GM23338 (cell line): ENCODE measurements at regions not wholly inside any gene's neighbourhood (a gene's known extent, or its start where the extent isn't known, plus 50 kb on each side); places are given as distances from the start of the nearest gene placed in this dataset.

Source experiments
- ATAC-seq: fragments of 200-7000 bp; cut with Tn5 transposase; 3 replicates; pipeline ENCODE4 v1.9.1; 2020
- DNase-seq: peaks from one replicate; pipeline ENCODE4 v3.0.0-alpha.2; 2015; ENCODE audit warnings: low spot score
- H2AFZ ChIP-seq: fragments of 200-600 bp; sonication (generic); 2 replicates; pipeline ENCODE4 v1.8.0; 2016; ENCODE audit warnings: antibody characterized with exemption, mild to moderate bottlenecking, moderate library complexity
- H3F3A ChIP-seq: fragments of 200-600 bp; sonication (generic); replicated peaks from 2 replicates; pipeline ENCODE4 v1.8.0; 2017; ENCODE audit warnings: antibody characterized with exemption, mixed run types, low read depth
- H3K27ac ChIP-seq: fragments of 200-600 bp; sonication (generic); 2 replicates; pipeline ENCODE4 v1.6.1; 2016; ENCODE audit warnings: low read depth
- H3K27me3 ChIP-seq: fragments of 200-600 bp; sonication (generic); 2 replicates; pipeline ENCODE4 v1.8.0; 2016; ENCODE audit warnings: mild to moderate bottlenecking, mixed run types, moderate library complexity; ENCODE audit not compliant: insufficient read depth
- H3K36me3 ChIP-seq: fragments of 200-600 bp; sonication (generic); 2 replicates; pipeline ENCODE4 v1.8.0; 2016; ENCODE audit warnings: mild to moderate bottlenecking; ENCODE audit not compliant: insufficient read depth
- H3K4me1 ChIP-seq: fragments of 200-600 bp; sonication (generic); 2 replicates; pipeline ENCODE4 v1.8.0; 2016; ENCODE audit warnings: mild to moderate bottlenecking, moderate library complexity; ENCODE audit not compliant: insufficient read depth
- H3K4me2 ChIP-seq: fragments of 200-600 bp; sonication (generic); 2 replicates; pipeline ENCODE4 v1.7.1; 2017; ENCODE audit warnings: mixed run types
- H3K4me3 ChIP-seq: fragments of 200-600 bp; sonication (generic); 2 replicates; pipeline ENCODE4 v1.6.1; 2016; ENCODE audit warnings: mixed run types
- H3K79me2 ChIP-seq: fragments of 200-600 bp; sonication (generic); replicated peaks from 2 replicates; pipeline ENCODE4 v1.8.0; 2017; ENCODE audit warnings: mild to moderate bottlenecking; ENCODE audit not compliant: insufficient read depth
- H3K9me2 ChIP-seq: fragments of 200-600 bp; sonication (generic); 2 replicates; pipeline ENCODE4 v1.8.0; 2017; ENCODE audit not compliant: insufficient read depth
- H4K20me1 ChIP-seq: fragments of 200-600 bp; sonication (generic); replicated peaks from 2 replicates; pipeline ENCODE4 v1.8.0; 2017; ENCODE audit warnings: mild to moderate bottlenecking; ENCODE audit not compliant: insufficient read depth
- H3K27ac Mint-ChIP-seq: 2 replicates; pipeline ENCODE4 v1.8.0; 2020; ENCODE audit warnings: inconsistent platforms, mild to moderate bottlenecking, moderate library complexity, mixed read lengths
- H3K27me3 Mint-ChIP-seq: 3 replicates; pipeline ENCODE4 v1.8.0; 2022; ENCODE audit warnings: low read depth, mild to moderate bottlenecking, moderate library complexity, mixed read lengths, inconsistent platforms; ENCODE audit not compliant: insufficient read depth, poor library complexity
- H3K36me3 Mint-ChIP-seq: 3 replicates; pipeline ENCODE4 v1.8.0; 2021; ENCODE audit warnings: low read depth, mild to moderate bottlenecking, inconsistent platforms, moderate library complexity, mixed read lengths
- H3K4me1 Mint-ChIP-seq: 3 replicates; pipeline ENCODE4 v1.8.0; 2020; ENCODE audit warnings: mild to moderate bottlenecking, inconsistent platforms, mixed read lengths
- H3K4me3 Mint-ChIP-seq: 3 replicates; pipeline ENCODE4 v1.8.0; 2021; ENCODE audit warnings: moderate library complexity, mild to moderate bottlenecking, inconsistent platforms, mixed read lengths
- H3K9me3 Mint-ChIP-seq: 3 replicates; pipeline ENCODE4 v1.8.0; 2020; ENCODE audit warnings: moderate library complexity, mild to moderate bottlenecking, inconsistent platforms, mixed read lengths
- CREB1 ChIP-seq: fragments of 250-450 bp; sonication (Bioruptor Pico); IDR thresholded peaks from 2 replicates; pipeline ENCODE4 v1.5.0; 2020; ENCODE audit warnings: low read depth, mild to moderate bottlenecking, moderate library complexity
- CTCF ChIP-seq, 2 experiments: fragments of 200-600 bp in 1 of 2; sonication (generic) in 1 of 2; conservative IDR thresholded peaks; 2 replicates each; pipeline versions ENCODE4 v1.5.1 to v1.6.1; 2016 to 2017; ENCODE audit warnings: antibody characterized with exemption in 2 of 2, low read depth in 2 of 2, mild to moderate bottlenecking in 2 of 2, moderate library complexity in 1 of 2
- EZH2 ChIP-seq: fragments of 200-600 bp; sonication (generic); IDR thresholded peaks from one replicate; pipeline ENCODE4 v1.8.0; 2017; ENCODE audit warnings: antibody characterized with exemption, mild to moderate bottlenecking, low read depth; ENCODE audit not compliant: unreplicated experiment
- EZH2phosphoT487 ChIP-seq: fragments of 200-600 bp; sonication (generic); IDR thresholded peaks from one replicate; pipeline ENCODE4 v1.8.1; 2018; ENCODE audit warnings: antibody characterized with exemption; ENCODE audit not compliant: unreplicated experiment
- JUNB ChIP-seq: IDR thresholded peaks from one replicate; pipeline ENCODE4 v1.6.1; 2016; ENCODE audit warnings: antibody characterized with exemption; ENCODE audit not compliant: unreplicated experiment
- NANOG ChIP-seq: IDR thresholded peaks from 2 replicates; pipeline ENCODE4 v1.6.1; 2016; ENCODE audit warnings: antibody characterized with exemption, borderline replicate concordance
- POLR2AphosphoS5 ChIP-seq: IDR thresholded peaks from 2 replicates; pipeline ENCODE4 v1.6.1; 2016; ENCODE audit warnings: antibody characterized with exemption, low read depth
- REST ChIP-seq: IDR thresholded peaks from one replicate; pipeline ENCODE4 v1.6.1; 2018; ENCODE audit warnings: antibody characterized with exemption; ENCODE audit not compliant: unreplicated experiment
- STAT1 ChIP-seq: IDR thresholded peaks from one replicate; pipeline ENCODE4 v1.6.1; 2016; ENCODE audit warnings: antibody characterized with exemption; ENCODE audit not compliant: unreplicated experiment
- ZNF114 ChIP-seq: fragments of 250-450 bp; sonication (Bioruptor Pico); IDR thresholded peaks from 2 replicates; pipeline ENCODE4 v1.5.0; 2020; ENCODE audit warnings: mild to moderate bottlenecking, moderate library complexity
- ZNF331 ChIP-seq: fragments of 250-450 bp; sonication (Bioruptor Pico); IDR thresholded peaks from 2 replicates; pipeline ENCODE4 v1.5.0; 2020; ENCODE audit warnings: low read depth, mild to moderate bottlenecking, moderate library complexity
- TF ChIP-seq, protein P1 (sequence below): IDR thresholded peaks from 2 replicates; pipeline ENCODE4 v1.6.1; 2016; ENCODE audit warnings: antibody characterized with exemption
- TF ChIP-seq, protein P2 (sequence below): fragments of 250-450 bp; sonication (Bioruptor Pico); IDR thresholded peaks from 2 replicates; pipeline ENCODE4 v1.5.0; 2020; ENCODE audit warnings: mild to moderate bottlenecking, moderate library complexity

- TF ChIP-seq REST = no peak
Observed at GRCh38 chr5:155290937-155291336, 277.4 kb downstream of the KIF4B start (continued).

DNA sequence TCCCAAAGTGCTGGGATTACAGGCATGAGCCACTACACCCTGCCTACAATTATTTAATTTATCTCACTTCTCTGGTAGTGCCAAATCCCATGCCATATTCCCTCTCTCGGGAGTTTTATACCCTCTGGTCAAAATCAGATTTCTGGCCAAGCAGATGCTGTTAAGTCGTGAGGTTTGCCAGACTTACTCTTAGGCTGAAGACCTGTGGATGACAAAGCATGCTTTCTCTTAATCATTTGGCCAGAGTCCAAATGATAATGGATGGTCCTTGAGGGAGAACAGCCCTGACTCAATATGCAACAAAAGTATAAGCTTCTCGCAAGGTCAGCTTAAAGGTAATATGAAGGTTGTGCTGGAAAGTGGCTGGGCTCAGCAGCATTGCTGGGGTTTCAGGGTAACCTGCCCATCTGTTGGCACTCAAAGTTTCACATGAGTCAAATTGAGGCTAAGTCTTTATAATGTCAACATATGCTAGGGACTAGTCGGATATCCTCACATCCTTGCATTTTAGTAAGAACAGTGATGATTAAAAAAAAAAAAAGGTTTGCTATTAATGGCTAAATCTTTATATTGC lies 280.1 kb downstream of the KIF4B start:
- no peak overlapping the region for H2AFZ ChIP-seq
- H3F3A ChIP-seq = no peaks in the 10 kb centered on the region
- Mint-ChIP-seq H3K9me3 (0 out of 3 replicates have a peak, but pooled peaks cover 3% of the 10 kb centered on the region), H3K27me3 (peaks cover 3% of the 10 kb centered on the region), H3K4me3 (no peak overlapping the region), H3K27ac (no peak overlapping the region), H3K36me3 (no peaks in the 10 kb centered on the region), H3K4me1 (no peaks in the 10 kb centered on the region)
- no peak overlapping the region for H3K4me2 ChIP-seq
- H3K4me1 ChIP-seq = no peaks in the 10 kb centered on the region
- ATAC-seq (no peak), DNase-seq (no peak)
- H3K36me3 ChIP-seq = no peaks in the 10 kb centered on the region
- H3K9me2 ChIP-seq = no peaks in the 10 kb centered on the region
- H3K79me2 ChIP-seq = no peaks in the 10 kb centered on the region
- H4K20me1 ChIP-seq = no peaks in the 10 kb centered on the region
- no peaks in the 10 kb centered on the region for H3K27me3 ChIP-seq
- H3K4me3 ChIP-seq = no peak overlapping the region
- H3K27ac ChIP-seq = no peak overlapping the region
- TF ChIP-seq EZH2 (no peak), NANOG (no peak), STAT1 (no peak), EZH2phosphoT487 (no peak), ZNF331 (CRISPR knock-in tag) (no peak), JUNB (no peak), POLR2AphosphoS5 (no peak), CTCF (conservative IDR thresholded peaks at IDR 0.05; ENCODE audit: low read depth in 2 of 2) (no peak), ZNF114 (CRISPR knock-in tag) (no peak), CREB1 (CRISPR knock-in tag) (no peak)
- TF ChIP-seq, protein P1, sequence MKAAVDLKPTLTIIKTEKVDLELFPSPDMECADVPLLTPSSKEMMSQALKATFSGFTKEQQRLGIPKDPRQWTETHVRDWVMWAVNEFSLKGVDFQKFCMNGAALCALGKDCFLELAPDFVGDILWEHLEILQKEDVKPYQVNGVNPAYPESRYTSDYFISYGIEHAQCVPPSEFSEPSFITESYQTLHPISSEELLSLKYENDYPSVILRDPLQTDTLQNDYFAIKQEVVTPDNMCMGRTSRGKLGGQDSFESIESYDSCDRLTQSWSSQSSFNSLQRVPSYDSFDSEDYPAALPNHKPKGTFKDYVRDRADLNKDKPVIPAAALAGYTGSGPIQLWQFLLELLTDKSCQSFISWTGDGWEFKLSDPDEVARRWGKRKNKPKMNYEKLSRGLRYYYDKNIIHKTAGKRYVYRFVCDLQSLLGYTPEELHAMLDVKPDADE = no peak
- TF ChIP-seq, protein P2, sequence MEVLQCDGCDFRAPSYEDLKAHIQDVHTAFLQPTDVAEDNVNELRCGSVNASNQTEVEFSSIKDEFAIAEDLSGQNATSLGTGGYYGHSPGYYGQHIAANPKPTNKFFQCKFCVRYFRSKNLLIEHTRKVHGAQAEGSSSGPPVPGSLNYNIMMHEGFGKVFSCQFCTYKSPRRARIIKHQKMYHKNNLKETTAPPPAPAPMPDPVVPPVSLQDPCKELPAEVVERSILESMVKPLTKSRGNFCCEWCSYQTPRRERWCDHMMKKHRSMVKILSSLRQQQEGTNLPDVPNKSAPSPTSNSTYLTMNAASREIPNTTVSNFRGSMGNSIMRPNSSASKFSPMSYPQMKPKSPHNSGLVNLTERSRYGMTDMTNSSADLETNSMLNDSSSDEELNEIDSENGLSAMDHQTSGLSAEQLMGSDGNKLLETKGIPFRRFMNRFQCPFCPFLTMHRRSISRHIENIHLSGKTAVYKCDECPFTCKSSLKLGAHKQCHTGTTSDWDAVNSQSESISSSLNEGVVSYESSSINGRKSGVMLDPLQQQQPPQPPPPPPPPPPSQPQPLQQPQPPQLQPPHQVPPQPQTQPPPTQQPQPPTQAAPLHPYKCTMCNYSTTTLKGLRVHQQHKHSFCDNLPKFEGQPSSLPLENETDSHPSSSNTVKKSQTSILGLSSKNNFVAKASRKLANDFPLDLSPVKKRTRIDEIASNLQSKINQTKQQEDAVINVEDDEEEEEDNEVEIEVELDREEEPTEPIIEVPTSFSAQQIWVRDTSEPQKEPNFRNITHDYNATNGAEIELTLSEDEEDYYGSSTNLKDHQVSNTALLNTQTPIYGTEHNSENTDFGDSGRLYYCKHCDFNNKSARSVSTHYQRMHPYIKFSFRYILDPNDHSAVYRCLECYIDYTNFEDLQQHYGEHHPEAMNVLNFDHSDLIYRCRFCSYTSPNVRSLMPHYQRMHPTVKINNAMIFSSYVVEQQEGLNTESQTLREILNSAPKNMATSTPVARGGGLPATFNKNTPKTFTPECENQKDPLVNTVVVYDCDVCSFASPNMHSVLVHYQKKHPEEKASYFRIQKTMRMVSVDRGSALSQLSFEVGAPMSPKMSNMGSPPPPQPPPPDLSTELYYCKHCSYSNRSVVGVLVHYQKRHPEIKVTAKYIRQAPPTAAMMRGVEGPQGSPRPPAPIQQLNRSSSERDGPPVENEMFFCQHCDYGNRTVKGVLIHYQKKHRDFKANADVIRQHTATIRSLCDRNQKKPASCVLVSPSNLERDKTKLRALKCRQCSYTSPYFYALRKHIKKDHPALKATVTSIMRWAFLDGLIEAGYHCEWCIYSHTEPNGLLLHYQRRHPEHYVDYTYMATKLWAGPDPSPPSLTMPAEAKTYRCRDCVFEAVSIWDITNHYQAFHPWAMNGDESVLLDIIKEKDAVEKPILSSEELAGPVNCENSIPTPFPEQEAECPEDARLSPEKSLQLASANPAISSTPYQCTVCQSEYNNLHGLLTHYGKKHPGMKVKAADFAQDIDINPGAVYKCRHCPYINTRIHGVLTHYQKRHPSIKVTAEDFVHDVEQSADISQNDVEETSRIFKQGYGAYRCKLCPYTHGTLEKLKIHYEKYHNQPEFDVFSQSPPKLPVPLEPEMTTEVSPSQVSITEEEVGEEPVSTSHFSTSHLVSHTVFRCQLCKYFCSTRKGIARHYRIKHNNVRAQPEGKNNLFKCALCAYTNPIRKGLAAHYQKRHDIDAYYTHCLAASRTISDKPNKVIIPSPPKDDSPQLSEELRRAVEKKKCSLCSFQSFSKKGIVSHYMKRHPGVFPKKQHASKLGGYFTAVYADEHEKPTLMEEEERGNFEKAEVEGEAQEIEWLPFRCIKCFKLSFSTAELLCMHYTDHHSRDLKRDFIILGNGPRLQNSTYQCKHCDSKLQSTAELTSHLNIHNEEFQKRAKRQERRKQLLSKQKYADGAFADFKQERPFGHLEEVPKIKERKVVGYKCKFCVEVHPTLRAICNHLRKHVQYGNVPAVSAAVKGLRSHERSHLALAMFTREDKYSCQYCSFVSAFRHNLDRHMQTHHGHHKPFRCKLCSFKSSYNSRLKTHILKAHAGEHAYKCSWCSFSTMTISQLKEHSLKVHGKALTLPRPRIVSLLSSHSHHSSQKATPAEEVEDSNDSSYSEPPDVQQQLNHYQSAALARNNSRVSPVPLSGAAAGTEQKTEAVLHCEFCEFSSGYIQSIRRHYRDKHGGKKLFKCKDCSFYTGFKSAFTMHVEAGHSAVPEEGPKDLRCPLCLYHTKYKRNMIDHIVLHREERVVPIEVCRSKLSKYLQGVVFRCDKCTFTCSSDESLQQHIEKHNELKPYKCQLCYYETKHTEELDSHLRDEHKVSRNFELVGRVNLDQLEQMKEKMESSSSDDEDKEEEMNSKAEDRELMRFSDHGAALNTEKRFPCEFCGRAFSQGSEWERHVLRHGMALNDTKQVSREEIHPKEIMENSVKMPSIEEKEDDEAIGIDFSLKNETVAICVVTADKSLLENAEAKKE = no peak
